ENCODE measurements at regions not wholly inside any gene's neighbourhood (a gene's known extent, or its start where the extent isn't known, plus 50 kb on each side); places are given as distances from the start of the nearest gene placed in this dataset.

DNA sequence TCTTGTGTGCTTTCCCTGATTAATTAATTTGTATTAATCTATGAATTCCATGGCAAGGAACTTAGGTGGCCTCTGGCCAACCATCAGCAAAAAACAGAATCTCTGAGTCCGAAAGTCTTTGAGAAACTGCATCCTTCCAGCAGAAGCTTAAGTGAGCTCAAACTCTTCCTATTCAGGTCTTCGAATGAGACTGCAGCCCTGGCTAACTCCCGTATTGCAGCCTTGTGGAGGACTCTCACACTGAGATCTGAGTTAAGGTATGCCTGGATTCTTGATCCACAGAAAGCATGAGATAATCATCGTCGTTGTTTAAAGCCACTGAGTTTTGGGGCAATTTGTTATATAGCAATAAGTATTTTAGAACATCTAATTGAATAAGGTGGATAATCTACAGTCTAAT is 1143.9 kb upstream of the NXPH2 start:
- no peak overlapping the region for H3K27ac ChIP-seq
- TF ChIP-seq, protein P1, sequence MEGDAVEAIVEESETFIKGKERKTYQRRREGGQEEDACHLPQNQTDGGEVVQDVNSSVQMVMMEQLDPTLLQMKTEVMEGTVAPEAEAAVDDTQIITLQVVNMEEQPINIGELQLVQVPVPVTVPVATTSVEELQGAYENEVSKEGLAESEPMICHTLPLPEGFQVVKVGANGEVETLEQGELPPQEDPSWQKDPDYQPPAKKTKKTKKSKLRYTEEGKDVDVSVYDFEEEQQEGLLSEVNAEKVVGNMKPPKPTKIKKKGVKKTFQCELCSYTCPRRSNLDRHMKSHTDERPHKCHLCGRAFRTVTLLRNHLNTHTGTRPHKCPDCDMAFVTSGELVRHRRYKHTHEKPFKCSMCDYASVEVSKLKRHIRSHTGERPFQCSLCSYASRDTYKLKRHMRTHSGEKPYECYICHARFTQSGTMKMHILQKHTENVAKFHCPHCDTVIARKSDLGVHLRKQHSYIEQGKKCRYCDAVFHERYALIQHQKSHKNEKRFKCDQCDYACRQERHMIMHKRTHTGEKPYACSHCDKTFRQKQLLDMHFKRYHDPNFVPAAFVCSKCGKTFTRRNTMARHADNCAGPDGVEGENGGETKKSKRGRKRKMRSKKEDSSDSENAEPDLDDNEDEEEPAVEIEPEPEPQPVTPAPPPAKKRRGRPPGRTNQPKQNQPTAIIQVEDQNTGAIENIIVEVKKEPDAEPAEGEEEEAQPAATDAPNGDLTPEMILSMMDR (conservative IDR thresholded peaks at IDR 0.05): no peak
- no peak for TF ChIP-seq ZFX (IDR thresholded peaks at IDR 0.05)

DNA sequence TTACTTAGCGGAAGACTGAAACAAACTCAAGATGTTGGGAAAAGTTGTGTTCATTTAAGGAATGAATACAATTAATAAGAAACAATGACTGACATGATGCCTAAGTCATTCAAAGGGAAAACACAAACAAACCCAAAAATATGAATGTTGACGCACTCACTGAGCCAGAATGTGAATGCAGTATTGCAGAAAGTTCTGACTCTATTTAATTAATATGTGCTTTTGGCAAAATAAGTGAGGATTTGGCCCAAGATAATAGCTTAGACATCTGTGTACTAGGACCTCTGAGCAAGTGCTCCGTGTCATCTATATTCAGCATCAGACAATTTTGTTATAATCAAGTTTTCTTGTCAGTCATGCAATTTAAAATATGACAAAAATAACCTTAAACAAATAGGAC is 1138.8 kb upstream of the NXPH2 start:
- TF ChIP-seq ZFX (IDR thresholded peaks at IDR 0.05): no peak
- no peak overlapping the region for H3K27ac ChIP-seq

DNA sequence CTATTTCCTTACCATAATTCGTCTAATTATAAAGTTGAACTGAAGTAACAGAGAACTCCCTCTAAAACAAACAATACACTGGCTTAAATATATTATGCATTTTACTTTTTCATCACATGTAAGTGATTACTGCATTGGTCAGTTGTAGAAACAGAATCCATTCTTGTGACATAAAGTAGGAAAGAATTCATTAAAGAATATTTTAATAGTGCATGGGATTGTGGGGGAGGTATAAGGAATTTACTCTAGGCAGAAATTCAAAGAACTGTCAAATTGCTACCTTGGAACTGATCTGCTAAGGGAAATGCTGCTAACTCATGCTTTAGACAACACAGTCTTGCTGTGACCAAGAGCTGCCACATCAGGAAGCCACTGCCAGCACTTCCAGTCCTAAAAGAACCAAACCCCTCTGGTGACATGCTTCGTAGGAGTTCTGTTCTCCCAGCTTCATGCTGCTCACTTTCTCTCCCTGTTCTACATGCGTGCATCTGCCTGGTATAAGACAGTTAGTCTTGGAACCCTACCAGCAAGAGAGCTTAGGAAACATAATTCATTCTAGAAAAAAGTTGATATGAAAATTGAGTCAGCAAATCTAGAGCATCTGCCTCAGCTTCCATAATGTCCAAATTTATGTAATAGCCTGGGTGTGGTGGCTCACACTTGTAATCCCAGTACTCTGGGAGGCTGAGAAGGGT is 1137.6 kb upstream of the NXPH2 start:
- TF ChIP-seq, protein P1 (conservative IDR thresholded peaks at IDR 0.05): no peak
- TF ChIP-seq ZFX (IDR thresholded peaks at IDR 0.05): no peak
- no peak overlapping the region for H3K27ac ChIP-seq

DNA sequence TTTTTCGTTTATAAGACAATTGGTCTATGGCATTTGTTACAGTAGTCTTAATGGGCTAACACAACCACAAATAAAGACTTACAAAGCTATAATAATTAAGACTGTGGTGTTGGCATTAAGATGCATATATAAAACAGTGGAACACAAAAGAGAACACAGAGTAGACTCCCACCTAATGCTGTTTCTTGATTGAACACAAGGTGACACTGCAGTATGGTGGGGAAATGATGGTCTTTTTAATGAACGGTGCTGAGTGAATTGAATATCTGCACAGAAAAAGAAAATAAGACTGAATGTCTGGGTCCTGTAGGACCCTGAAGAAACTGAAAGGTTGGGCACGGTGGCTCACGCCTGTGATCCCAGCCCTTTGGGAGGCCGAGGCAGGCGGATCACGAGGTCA is 1136.6 kb upstream of the NXPH2 start:
- TF ChIP-seq, protein P1 (conservative IDR thresholded peaks at IDR 0.05): peak; percentile 7; the same call in 1 of the 2 replicates
- no peak for TF ChIP-seq ZFX (IDR thresholded peaks at IDR 0.05)
- no peak overlapping the region for H3K27ac ChIP-seq

DNA sequence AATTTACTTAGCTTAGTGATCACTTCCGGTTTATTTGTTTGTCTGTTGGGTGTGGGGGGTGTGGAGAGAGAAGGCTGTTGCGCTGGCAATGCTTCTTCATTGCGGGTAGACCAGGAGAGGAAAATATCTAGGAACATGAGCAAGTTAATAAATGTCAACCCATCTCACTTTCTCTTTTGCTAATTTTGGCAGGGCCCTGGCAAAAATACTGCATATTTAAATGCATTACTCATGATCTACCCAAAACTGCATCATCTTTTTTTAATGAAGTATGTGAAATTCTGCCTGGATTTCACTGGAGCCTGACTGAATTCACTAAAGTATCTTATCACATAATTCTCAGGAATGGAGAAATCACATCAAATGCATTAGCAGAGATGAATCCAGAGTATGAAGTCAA is 1131.0 kb upstream of the NXPH2 start:
- H3K27ac ChIP-seq: no peak overlapping the region
- TF ChIP-seq, protein P1 (conservative IDR thresholded peaks at IDR 0.05): no peak
- no peak for TF ChIP-seq ZFX (IDR thresholded peaks at IDR 0.05)

DNA sequence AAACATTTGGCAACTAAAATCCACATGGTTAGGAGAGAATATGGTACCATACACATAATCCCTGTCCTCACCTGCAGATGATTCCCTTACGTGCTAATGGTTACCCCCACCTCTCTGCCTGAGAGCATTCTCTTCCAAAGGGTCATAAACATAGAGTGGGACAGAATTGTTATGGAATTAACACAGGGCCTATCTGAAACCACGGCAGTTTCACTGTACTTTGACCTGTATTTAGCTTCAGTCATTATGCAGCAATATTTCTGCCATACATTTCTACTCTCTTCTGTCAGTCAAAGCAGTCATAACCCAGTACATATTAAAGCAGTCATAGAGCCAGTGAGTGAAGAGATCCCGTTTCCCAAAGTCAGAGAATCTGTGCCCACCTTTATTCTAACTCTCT is 1128.9 kb upstream of the NXPH2 start:
- no peak overlapping the region for H3K27ac ChIP-seq
- TF ChIP-seq, protein P1 (conservative IDR thresholded peaks at IDR 0.05): no peak
- no peak for TF ChIP-seq ZFX (IDR thresholded peaks at IDR 0.05)

DNA sequence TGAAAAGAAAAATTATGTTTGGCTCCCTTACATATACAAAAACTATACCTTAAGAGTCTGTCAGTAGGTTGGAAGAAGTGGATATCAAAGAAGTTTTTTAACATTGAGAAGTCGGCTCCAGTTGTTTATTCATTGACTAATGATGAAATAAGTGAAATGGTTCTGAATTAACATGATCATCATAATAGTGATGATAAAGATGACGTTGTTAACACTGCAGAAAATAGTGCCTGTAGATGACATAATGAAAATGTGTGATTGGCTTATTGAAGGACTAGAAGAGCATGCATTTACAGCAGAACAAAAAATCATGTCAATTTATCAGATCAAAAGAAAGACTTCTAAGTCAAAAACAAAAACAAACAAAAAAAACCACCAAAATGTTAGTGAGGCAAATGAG is 1125.4 kb upstream of the NXPH2 start:
- TF ChIP-seq, protein P1 (conservative IDR thresholded peaks at IDR 0.05): no peak
- TF ChIP-seq ZFX (IDR thresholded peaks at IDR 0.05): no peak

DNA sequence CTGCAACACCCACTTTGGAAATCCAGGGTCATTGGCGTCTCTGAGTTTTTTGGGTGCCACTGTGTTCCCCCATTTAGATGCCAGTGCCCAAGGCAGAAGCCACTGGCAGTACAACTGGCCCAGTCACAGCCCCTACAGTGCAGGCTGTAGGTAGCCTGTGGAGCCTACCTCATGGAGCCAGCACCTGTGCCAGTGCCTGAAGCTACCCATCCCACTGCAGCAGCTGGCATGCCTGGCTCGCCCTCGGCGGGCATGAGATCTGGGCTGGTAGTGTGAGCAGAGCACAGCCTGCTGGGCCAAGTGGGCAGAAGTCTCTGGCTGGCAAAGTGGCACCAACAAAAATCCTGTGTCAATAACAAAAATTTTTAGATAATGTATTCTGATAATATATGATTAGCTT is 1111.4 kb upstream of the NXPH2 start:
- no peak overlapping the region for H3K27ac ChIP-seq
- TF ChIP-seq, protein P1 (conservative IDR thresholded peaks at IDR 0.05): no peak
- no peak for TF ChIP-seq ZFX (IDR thresholded peaks at IDR 0.05)

More for the DNA sequence above, 1125.4 kb upstream of the NXPH2 start:
- H3K27ac ChIP-seq: no peak overlapping the region
